ENCODE measurements at regions not wholly inside any gene's neighbourhood (a gene's known extent, or its start where the extent isn't known, plus 50 kb on each side); places are given as distances from the start of the nearest gene placed in this dataset.
"Not testable (repeated sequence)": the region's sequence is repeated elsewhere in the genome, so short reads cannot be mapped to it uniquely, and the experiment has no call there.

DNA sequence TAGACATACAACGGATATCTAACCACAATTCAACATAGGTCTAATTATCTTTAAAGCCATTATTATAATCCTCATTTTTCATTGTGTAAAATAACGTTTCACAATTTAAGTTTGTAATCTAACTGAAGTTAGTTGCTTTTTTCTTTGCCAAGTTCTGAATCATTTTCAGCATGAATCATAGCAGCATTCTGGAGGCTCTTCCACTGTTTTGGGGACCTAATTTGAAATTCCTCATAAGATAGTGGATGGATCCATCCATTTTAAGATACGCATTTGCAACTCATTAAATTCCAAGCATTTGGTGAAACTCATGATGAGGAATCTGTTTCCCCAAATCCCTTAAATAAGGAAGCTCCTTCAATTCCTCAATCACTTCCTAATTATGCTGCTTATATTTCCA is 447.1 kb upstream of the CDH10 start:
- DNase-seq = no peak
- H3K36me3 ChIP-seq = no peaks in the 10 kb centered on the region
- no peak for TF ChIP-seq EP300 (IDR thresholded peaks at IDR 0.05)
- no peak for TF ChIP-seq POLR2A (IDR thresholded peaks at IDR 0.05)
- no peak for TF ChIP-seq POLR2AphosphoS5 (IDR thresholded peaks at IDR 0.05)
- TF ChIP-seq, protein P1, sequence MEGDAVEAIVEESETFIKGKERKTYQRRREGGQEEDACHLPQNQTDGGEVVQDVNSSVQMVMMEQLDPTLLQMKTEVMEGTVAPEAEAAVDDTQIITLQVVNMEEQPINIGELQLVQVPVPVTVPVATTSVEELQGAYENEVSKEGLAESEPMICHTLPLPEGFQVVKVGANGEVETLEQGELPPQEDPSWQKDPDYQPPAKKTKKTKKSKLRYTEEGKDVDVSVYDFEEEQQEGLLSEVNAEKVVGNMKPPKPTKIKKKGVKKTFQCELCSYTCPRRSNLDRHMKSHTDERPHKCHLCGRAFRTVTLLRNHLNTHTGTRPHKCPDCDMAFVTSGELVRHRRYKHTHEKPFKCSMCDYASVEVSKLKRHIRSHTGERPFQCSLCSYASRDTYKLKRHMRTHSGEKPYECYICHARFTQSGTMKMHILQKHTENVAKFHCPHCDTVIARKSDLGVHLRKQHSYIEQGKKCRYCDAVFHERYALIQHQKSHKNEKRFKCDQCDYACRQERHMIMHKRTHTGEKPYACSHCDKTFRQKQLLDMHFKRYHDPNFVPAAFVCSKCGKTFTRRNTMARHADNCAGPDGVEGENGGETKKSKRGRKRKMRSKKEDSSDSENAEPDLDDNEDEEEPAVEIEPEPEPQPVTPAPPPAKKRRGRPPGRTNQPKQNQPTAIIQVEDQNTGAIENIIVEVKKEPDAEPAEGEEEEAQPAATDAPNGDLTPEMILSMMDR (IDR thresholded peaks at IDR 0.05) = no peak
- intact Hi-C loops (cut with DNase I; ENCODE audit: low total_unique reads) = no loop called here
- WGBS, 5 donors = 73 to 86% (median 81%) methylated on average over 3 of the region's 3 CpGs
- H3K27me3 ChIP-seq = no peaks in the 10 kb centered on the region
- no peaks in the 10 kb centered on the region for H3K4me1 ChIP-seq
- H3K9me3 ChIP-seq = no peaks in the 10 kb centered on the region
- H3K4me3 ChIP-seq = no peak overlapping the region
- no peak overlapping the region for H3K27ac ChIP-seq

DNA sequence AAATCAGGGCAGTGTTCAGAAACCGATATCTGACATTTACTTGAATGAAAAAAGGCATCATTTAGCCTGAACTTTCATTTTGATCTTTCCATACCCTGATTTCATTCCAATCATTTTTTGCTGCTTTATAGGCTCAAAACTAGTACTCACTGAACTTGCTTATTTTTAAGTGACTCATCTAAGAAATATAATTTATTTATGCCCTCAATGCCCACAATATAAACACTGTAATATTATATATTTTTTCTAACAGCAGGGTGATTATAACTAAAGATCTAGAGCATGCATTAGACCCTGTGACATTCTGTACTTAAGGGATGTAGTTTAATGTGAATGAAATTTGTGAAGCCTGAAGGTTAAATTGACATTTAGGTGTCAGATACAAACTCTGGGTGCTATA is 446.1 kb upstream of the CDH10 start:
- H3K9me3 ChIP-seq = no peaks in the 10 kb centered on the region
- DNase-seq = no peak
- TF ChIP-seq EP300 (IDR thresholded peaks at IDR 0.05) = no peak
- no peak for TF ChIP-seq POLR2A (IDR thresholded peaks at IDR 0.05)
- no peak for TF ChIP-seq POLR2AphosphoS5 (IDR thresholded peaks at IDR 0.05)
- TF ChIP-seq, protein P1 (IDR thresholded peaks at IDR 0.05) = no peak
- WGBS, 5 donors = 75 to 90% (median 80%) methylated on average over 1 of the region's 1 CpG
- no peaks in the 10 kb centered on the region for H3K4me1 ChIP-seq
- H3K27me3 ChIP-seq = no peaks in the 10 kb centered on the region
- H3K36me3 ChIP-seq = no peaks in the 10 kb centered on the region
- H3K27ac ChIP-seq = no peak overlapping the region
- intact Hi-C loops (cut with DNase I; ENCODE audit: low total_unique reads) = no loop called here
- no peak overlapping the region for H3K4me3 ChIP-seq

DNA sequence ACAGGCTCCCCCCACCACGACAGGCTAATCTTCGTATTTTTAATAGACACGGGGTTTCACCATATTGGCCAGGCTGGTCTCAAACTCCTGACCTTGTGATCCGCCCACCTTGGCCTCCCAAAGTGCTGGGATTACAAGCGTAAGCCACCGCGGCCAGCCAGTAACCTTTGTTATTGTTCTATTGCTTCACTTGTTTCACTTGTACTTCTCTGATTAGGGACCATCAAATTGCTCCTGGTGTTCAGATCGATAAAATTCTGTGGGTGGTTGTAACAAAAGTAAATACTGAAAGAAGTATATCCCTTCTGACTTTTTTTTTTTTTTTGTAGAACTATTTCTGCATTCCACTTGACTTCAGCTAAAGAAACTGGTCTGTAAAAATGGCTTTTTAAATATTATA is 445.5 kb upstream of the CDH10 start:
- intact Hi-C loops (cut with DNase I; ENCODE audit: low total_unique reads) = no loop called here
- WGBS, 5 donors = 84 to 87% (median 86%) methylated on average over 8 of the region's 8 CpGs
- H3K27me3 ChIP-seq = no peaks in the 10 kb centered on the region
- DNase-seq = no peak
- TF ChIP-seq POLR2AphosphoS5 (IDR thresholded peaks at IDR 0.05) (no peak), POLR2A (IDR thresholded peaks at IDR 0.05) (no peak), EP300 (IDR thresholded peaks at IDR 0.05) (no peak)
- TF ChIP-seq, protein P1 (IDR thresholded peaks at IDR 0.05) = no peak
- no peak overlapping the region for H3K4me3 ChIP-seq
- no peaks in the 10 kb centered on the region for H3K9me3 ChIP-seq
- no peaks in the 10 kb centered on the region for H3K4me1 ChIP-seq
- no peaks in the 10 kb centered on the region for H3K36me3 ChIP-seq
- no peak overlapping the region for H3K27ac ChIP-seq

DNA sequence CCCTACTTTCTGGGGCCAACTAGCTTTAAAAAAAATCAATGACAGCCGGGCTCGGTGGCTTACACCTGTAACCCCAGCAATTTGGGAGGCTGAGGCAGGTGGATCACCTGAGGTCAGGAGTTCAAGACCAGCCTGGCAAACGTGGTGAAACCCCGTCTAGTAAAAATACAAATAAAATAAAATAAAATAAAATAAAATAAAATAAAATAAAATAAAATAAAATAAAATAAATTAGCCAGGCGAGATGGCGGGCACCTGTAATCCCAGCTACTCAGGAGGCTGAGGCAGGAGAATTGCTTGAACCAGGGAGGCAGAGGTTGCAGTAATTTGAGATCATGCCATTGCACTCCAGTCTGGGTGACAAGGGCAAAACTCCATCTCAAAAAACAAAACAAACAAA is 443.9 kb upstream of the CDH10 start:
- H3K27me3 ChIP-seq; H3K4me3 ChIP-seq; H3K4me1 ChIP-seq; H3K36me3 ChIP-seq; H3K27ac ChIP-seq; H3K9me3 ChIP-seq; intact Hi-C loops (cut with DNase I; ENCODE audit: low total_unique reads); DNase-seq: not testable (repeated sequence)
- WGBS, 5 donors = 59 to 86% (median 78%) methylated on average over 6 of the region's 6 CpGs

DNA sequence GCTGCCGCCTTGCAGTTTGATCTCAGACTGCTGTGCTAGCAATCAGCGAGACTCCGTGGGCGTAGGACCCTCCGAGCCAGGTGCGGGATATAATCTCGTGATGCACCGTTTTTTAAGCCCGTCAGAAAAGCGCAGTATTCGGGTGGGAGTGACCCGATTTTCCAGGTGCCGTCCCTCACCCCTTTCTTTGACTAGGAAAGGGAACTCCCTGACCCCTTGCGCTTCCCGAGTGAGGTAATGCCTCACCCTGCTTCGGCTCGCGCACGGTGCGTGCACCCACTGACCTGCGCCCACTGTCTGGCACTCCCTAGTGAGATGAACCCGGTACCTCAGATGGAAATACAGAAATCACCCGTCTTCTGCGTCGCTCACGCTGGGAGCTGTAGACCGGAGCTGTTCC is 438.5 kb upstream of the CDH10 start:
- 95 to 97% (median 96%) methylated on average over 10 to 25 of the region's 27 CpGs for WGBS, 5 donors
- intact Hi-C loops (cut with DNase I; ENCODE audit: low total_unique reads); H3K36me3 ChIP-seq; H3K27me3 ChIP-seq; DNase-seq; H3K4me3 ChIP-seq; H3K4me1 ChIP-seq; H3K27ac ChIP-seq; H3K9me3 ChIP-seq: not testable (repeated sequence)

DNA sequence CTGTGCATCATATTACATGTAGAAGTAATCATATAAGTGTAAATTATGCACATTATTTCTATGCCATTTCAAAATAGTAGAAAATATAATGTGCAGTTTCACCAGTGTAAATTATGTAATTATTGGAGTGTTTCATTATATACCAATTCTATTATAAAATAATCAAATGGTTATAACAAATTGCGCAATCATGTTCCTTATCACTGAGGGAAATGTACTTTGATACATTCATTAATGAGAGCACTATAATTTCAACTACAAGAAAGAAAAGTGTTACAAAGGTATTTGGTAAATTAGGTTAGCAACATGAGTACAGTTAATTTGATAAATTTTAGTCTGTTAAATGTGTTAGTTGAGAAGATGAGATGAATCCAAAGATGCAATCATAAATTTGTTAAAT is 421.5 kb upstream of the CDH10 start:
- DNase-seq = no peak
- H3K27ac ChIP-seq = no peak overlapping the region
- no peaks in the 10 kb centered on the region for H3K27me3 ChIP-seq
- no peaks in the 10 kb centered on the region for H3K36me3 ChIP-seq
- TF ChIP-seq, protein P1 (IDR thresholded peaks at IDR 0.05) = no peak
- intact Hi-C loops (cut with DNase I; ENCODE audit: low total_unique reads) = no loop called here
- H3K9me3 ChIP-seq = peaks cover 0 to 6% (median 3%) of the 10 kb centered on the region in 4 donors
- WGBS, 5 donors = 85 to 97% (median 93%) methylated on average over 1 of the region's 1 CpG
- no peak overlapping the region for H3K4me3 ChIP-seq
- H3K4me1 ChIP-seq = no peaks in the 10 kb centered on the region
